OCI-LY1 (cell line): ENCODE measurements at regions not wholly inside any gene's neighbourhood (a gene's known extent, or its start where the extent isn't known, plus 50 kb on each side); places are given as distances from the start of the nearest gene placed in this dataset.

ENCODE experiments used
- H2AFZ ChIP-seq: fragments of 200-600 bp; sonication (generic), shearing (Covaris generic); 2 replicates; pipeline ENCODE4 v1.6.0; 2014; ENCODE audit warnings: antibody characterized with exemption, mild to moderate bottlenecking, low read length
- H3F3A ChIP-seq: fragments of 200-600 bp; sonication (generic), shearing (Covaris generic); 2 replicates; pipeline ENCODE4 v1.6.0; 2014; ENCODE audit warnings: mild to moderate bottlenecking, antibody characterized with exemption, low read length, moderate library complexity; ENCODE audit not compliant: insufficient read depth
- H3K27ac ChIP-seq: fragments of 200-600 bp; sonication (generic); 2 replicates; pipeline ENCODE4 v1.5.1; 2014; ENCODE audit warnings: low read length, mixed run types, mild to moderate bottlenecking, low read depth; ENCODE audit not compliant: poor library complexity, severe bottlenecking
- H3K27me3 ChIP-seq: fragments of 200-600 bp; sonication (generic); 2 replicates; pipeline ENCODE4 v1.6.0; 2014; ENCODE audit warnings: antibody characterized with exemption, mild to moderate bottlenecking, low read length, moderate library complexity; ENCODE audit not compliant: insufficient read depth
- H3K36me3 ChIP-seq: fragments of 200-600 bp; sonication (generic); 2 replicates; pipeline ENCODE4 v1.6.1; 2014; ENCODE audit warnings: mild to moderate bottlenecking, antibody characterized with exemption, low read length, moderate library complexity, mixed read lengths; ENCODE audit not compliant: insufficient read depth
- H3K4me1 ChIP-seq: fragments of 200-600 bp; sonication (generic); 2 replicates; pipeline ENCODE4 v1.5.1; 2014; ENCODE audit warnings: mild to moderate bottlenecking, low read length, moderate library complexity; ENCODE audit not compliant: insufficient read depth, severe bottlenecking
- H3K4me2 ChIP-seq: fragments of 200-600 bp; sonication (generic), shearing (Covaris generic); 2 replicates; pipeline ENCODE4 v1.6.1; 2014; ENCODE audit warnings: low read length
- H3K4me3 ChIP-seq: fragments of 200-600 bp; sonication (generic); 2 replicates; pipeline ENCODE4 v1.5.1; 2014; ENCODE audit warnings: low read length, low read depth, mild to moderate bottlenecking, mixed read lengths; ENCODE audit not compliant: poor library complexity, severe bottlenecking
- H3K79me2 ChIP-seq: fragments of 200-600 bp; shearing (Covaris generic); 2 replicates; pipeline ENCODE4 v1.6.1; 2016; ENCODE audit warnings: mixed run types, low read length, mixed read lengths; ENCODE audit not compliant: insufficient read depth
- H3K9ac ChIP-seq: fragments of 200-600 bp; sonication (generic), shearing (Covaris generic); 2 replicates; pipeline ENCODE4 v1.6.1; 2014; ENCODE audit warnings: mild to moderate bottlenecking, low read length, mixed read lengths
- H3K9me2 ChIP-seq: fragments of 200-600 bp; sonication (generic), shearing (Covaris generic); 2 replicates; pipeline ENCODE4 v1.6.1; 2014; ENCODE audit warnings: low read depth, mild to moderate bottlenecking, low read length, mixed read lengths
- H3K9me3 ChIP-seq: fragments of 200-600 bp; shearing (Covaris generic); 2 replicates; pipeline ENCODE4 v1.6.1; 2014; ENCODE audit warnings: low read length, mixed read lengths
- H4K20me1 ChIP-seq: fragments of 200-600 bp; sonication (generic), shearing (Covaris generic); 2 replicates; pipeline ENCODE4 v1.6.0; 2016; ENCODE audit warnings: mild to moderate bottlenecking, low read length; ENCODE audit not compliant: insufficient read depth
- CTCF ChIP-seq: fragments of 200-600 bp; sonication (generic), shearing (Covaris generic); IDR thresholded peaks from 2 replicates; pipeline ENCODE4 v1.5.1; 2017; ENCODE audit warnings: mild to moderate bottlenecking, antibody characterized with exemption, low read length, moderate library complexity, mixed read lengths
- EZH2 ChIP-seq: fragments of 200-600 bp; sonication (generic), shearing (Covaris generic); IDR thresholded peaks from 2 replicates; pipeline ENCODE4 v1.8.0; 2017; ENCODE audit warnings: borderline replicate concordance, mixed run types, mild to moderate bottlenecking, antibody characterized with exemption, low read length, moderate library complexity, mixed read lengths

DNA sequence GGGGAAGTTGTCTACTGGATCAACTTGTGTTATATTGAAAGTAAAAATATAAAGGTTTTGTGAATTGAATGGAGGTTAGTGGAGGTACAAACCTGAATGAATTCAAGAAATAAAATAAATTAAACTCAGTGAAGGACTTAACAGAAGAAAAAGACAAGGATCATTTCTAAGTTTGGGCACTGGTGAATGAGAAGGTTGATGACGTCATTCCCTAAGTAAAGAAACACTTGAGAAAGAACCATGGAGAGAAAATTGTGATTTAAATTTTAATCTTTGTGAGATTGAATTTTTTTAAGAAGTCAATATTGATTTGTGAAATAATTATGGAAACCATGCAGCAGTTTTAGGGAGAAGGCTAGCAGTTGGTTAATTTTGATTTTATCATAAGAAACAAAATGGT, 900.3 kb upstream of the TYRP1 start:
- H3K27ac ChIP-seq = no peak overlapping the region
- H2AFZ ChIP-seq = no peak overlapping the region
- no peak for TF ChIP-seq CTCF
- no peak overlapping the region for H3K4me2 ChIP-seq
- H3K9ac ChIP-seq = no peak overlapping the region
- H4K20me1 ChIP-seq = no peaks in the 10 kb centered on the region
- no peaks in the 10 kb centered on the region for H3K27me3 ChIP-seq
- no peaks in the 10 kb centered on the region for H3K79me2 ChIP-seq
- H3K9me2 ChIP-seq = no peaks in the 10 kb centered on the region
- H3F3A ChIP-seq = no peaks in the 10 kb centered on the region
- H3K4me1 ChIP-seq = no peaks in the 10 kb centered on the region
- no peak overlapping the region for H3K4me3 ChIP-seq
- H3K36me3 ChIP-seq = no peaks in the 10 kb centered on the region
- no peaks in the 10 kb centered on the region for H3K9me3 ChIP-seq

DNA sequence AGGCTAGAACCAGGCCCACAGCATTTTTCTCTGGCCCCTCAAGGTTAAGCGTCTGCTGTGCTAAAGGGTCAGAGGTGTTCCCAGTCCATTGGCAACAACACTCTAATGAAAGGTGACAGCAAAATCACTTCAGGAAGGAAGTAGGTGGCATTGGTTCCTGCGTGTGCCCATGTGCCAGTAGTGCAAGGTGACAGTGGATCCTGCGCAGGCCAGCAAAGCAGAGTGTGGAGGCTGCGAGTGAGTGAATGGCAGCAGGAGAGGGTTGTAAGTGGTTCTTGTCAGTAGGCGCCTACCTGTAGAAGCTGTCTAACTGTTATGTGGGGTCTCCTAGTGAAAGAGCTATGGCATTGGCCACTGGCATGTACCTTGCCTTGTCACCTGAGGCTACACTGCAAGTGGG, 898.2 kb upstream of the TYRP1 start:
- Histone ChIP-seq H3K9ac (no peak overlapping the region), H3K36me3 (no peaks in the 10 kb centered on the region), H3K79me2 (no peaks in the 10 kb centered on the region), H3F3A (no peaks in the 10 kb centered on the region), H3K27ac (no peak overlapping the region), H3K27me3 (no peaks in the 10 kb centered on the region), H4K20me1 (no peaks in the 10 kb centered on the region), H3K4me3 (no peak overlapping the region), H3K9me3 (no peaks in the 10 kb centered on the region), H3K4me1 (no peaks in the 10 kb centered on the region), H3K9me2 (no peaks in the 10 kb centered on the region), H2AFZ (no peak overlapping the region), H3K4me2 (no peak overlapping the region)
- TF ChIP-seq EZH2 = no peak
- TF ChIP-seq CTCF = no peak

DNA sequence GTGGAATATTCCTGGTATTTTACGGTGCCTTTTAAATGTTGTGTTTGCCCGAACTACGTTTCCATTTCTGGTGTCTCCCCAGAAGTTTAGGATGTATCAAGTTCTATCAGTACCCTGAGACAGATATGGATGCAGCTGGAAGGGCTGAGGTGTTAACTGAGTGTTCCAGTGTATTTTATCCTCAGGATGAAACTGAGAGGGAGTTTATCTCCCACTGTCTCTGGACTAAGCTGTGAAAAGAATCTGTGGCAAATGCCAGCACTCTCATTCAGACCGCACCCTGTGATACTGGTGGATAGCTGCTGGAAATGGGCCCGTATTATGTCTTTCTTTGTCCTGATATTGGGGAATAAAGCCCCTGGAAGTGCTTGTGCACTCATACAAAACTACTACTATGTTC, 887.2 kb upstream of the TYRP1 start:
- no peaks in the 10 kb centered on the region for H3K4me1 ChIP-seq
- TF ChIP-seq EZH2 (no peak), CTCF (no peak)
- H3K36me3 ChIP-seq = no peaks in the 10 kb centered on the region
- no peaks in the 10 kb centered on the region for H3F3A ChIP-seq
- no peak overlapping the region for H3K9ac ChIP-seq
- H3K9me3 ChIP-seq = no peaks in the 10 kb centered on the region
- no peak overlapping the region for H3K4me2 ChIP-seq
- no peaks in the 10 kb centered on the region for H4K20me1 ChIP-seq
- H3K79me2 ChIP-seq = no peaks in the 10 kb centered on the region
- no peak overlapping the region for H3K27ac ChIP-seq
- H2AFZ ChIP-seq = no peak overlapping the region
- no peaks in the 10 kb centered on the region for H3K9me2 ChIP-seq
- H3K4me3 ChIP-seq = no peak overlapping the region
- H3K27me3 ChIP-seq = no peaks in the 10 kb centered on the region
